ENCODE measurements at regions not wholly inside any gene's neighbourhood (a gene's known extent, or its start where the extent isn't known, plus 50 kb on each side); places are given as distances from the start of the nearest gene placed in this dataset.

- DNase-seq = no peak
Measured at GRCh38 chr18:22678486-22678885, 254.6 kb upstream of the RBBP8 start.

GRCh38 chr18:22680944-22681343 lies 252.2 kb upstream of the RBBP8 start:
- DNase-seq = no peak

GRCh38 chr18:22681908-22682307 lies 251.2 kb upstream of the RBBP8 start:
- no peak for DNase-seq

GRCh38 chr18:22682720-22683119 lies 250.4 kb upstream of the RBBP8 start:
- no peak for DNase-seq

GRCh38 chr18:22683196-22683676 lies 249.9 kb upstream of the RBBP8 start:
- DNase-seq = peak; percentile 97

GRCh38 chr18:22683786-22684185 lies 249.3 kb upstream of the RBBP8 start:
- DNase-seq = peak; percentile 31

- no peak for DNase-seq
Measured at GRCh38 chr18:22684268-22684667, 248.9 kb upstream of the RBBP8 start.

GRCh38 chr18:22685788-22686187 lies 247.3 kb upstream of the RBBP8 start:
- DNase-seq = no peak

- no peak for DNase-seq
Measured at GRCh38 chr18:22687892-22688680, 245.0 kb upstream of the RBBP8 start.

- DNase-seq = no peak
Measured at GRCh38 chr18:22688877-22689496, 244.1 kb upstream of the RBBP8 start.

GRCh38 chr18:22689712-22690111 lies 243.4 kb upstream of the RBBP8 start:
- DNase-seq = no peak

GRCh38 chr18:22690556-22690955 lies 242.6 kb upstream of the RBBP8 start:
- DNase-seq = no peak

- no peak for DNase-seq
Measured at GRCh38 chr18:22691946-22692710, 241.0 kb upstream of the RBBP8 start.

- no peak for DNase-seq
Measured at GRCh38 chr18:22694954-22695353, 238.2 kb upstream of the RBBP8 start.

GRCh38 chr18:22695674-22696073 lies 237.5 kb upstream of the RBBP8 start:
- DNase-seq = no peak

GRCh38 chr18:22697561-22697960 lies 235.6 kb upstream of the RBBP8 start:
- no peak for DNase-seq

GRCh38 chr18:22698711-22699110 lies 234.4 kb upstream of the RBBP8 start:
- no peak for DNase-seq

GRCh38 chr18:22699629-22700028 lies 233.5 kb upstream of the RBBP8 start:
- DNase-seq = no peak

GRCh38 chr18:22700920-22701319 lies 232.2 kb upstream of the RBBP8 start:
- no peak for DNase-seq

- no peak for DNase-seq
Measured at GRCh38 chr18:22701326-22701725, 231.8 kb upstream of the RBBP8 start.

- DNase-seq = no peak
Measured at GRCh38 chr18:22701795-22702194, 231.3 kb upstream of the RBBP8 start.

GRCh38 chr18:22702806-22703205 lies 230.3 kb upstream of the RBBP8 start:
- DNase-seq = no peak

- DNase-seq = peak; percentile 6
Measured at GRCh38 chr18:22703883-22704585, 229.1 kb upstream of the RBBP8 start.

Data from SHP77 treated with DMSO at 0.1 percent for 48 hours (cell line).